HCT116 (cell line): ENCODE measurements at regions not wholly inside any gene's neighbourhood (a gene's known extent, or its start where the extent isn't known, plus 50 kb on each side); places are given as distances from the start of the nearest gene placed in this dataset.

ENCODE experiments used
- ATAC-seq: fragments of 200-7000 bp; cut with Tn5 transposase; 2 replicates; pipeline ENCODE4 v1.9.1; 2020; ENCODE audit warnings: mild to moderate bottlenecking, moderate library complexity
- BruUV-seq: library from RNA; stranded (reverse); fragments of 400-500 nt; replicated peaks from 2 replicates; lab custom pipeline; 2021; lab: Mats Ljungman, UMichigan
- CTCF ChIA-PET: fragments of 300-600 bp; sonication (Branson Sonifier 250); formaldehyde crosslinking; loops from one replicate; lab custom pipeline; 2021; ENCODE audit warnings: antibody characterized with exemption; lab: Charles Lee
- POLR2A ChIA-PET: fragments of 300-600, 350-600 bp; sonication (Branson Sonifier 250); formaldehyde crosslinking; loops from one replicate; lab custom pipeline; 2021; ENCODE audit warnings: antibody characterized with exemption; lab: Charles Lee
- RAD21 ChIA-PET, 2 experiments: fragments of 300-600 bp; sonication (Branson Sonifier 250); formaldehyde crosslinking; loops; one replicate each; lab custom pipeline; 2023; ENCODE audit warnings: low total read pairs in 2 of 2; ENCODE audit not compliant: uncharacterized antibody in 2 of 2, unreplicated experiment in 2 of 2, low non-redundant PET in 1 of 2; lab: Charles Lee
- DNase-seq: peaks from one replicate; pipeline ENCODE4 v3.0.0-alpha.2; 2010; ENCODE audit warnings: low read depth, low spot score
- H2AFZ ChIP-seq: fragments of 200-600 bp; shearing (Covaris generic), sonication (generic); 2 replicates; pipeline ENCODE4 v1.6.1; 2017; ENCODE audit warnings: low read depth, mixed run types, mixed read lengths, antibody characterized with exemption, low read length; ENCODE audit not compliant: poor library complexity, severe bottlenecking
- H3K27ac ChIP-seq: 2 replicates; pipeline ENCODE4 v1.5.1; 2012; ENCODE audit warnings: low read depth, low read length
- H3K27me3 ChIP-seq: fragments of 200-600 bp; sonication (generic); 2 replicates; pipeline ENCODE4 v1.6.1; 2016; ENCODE audit warnings: mixed run types, low read length, mixed read lengths; ENCODE audit not compliant: insufficient read depth
- H3K36me3 ChIP-seq, 2 experiments: fragments of 200-500 bp in 1 of 2; fragments of 200-600 bp in 1 of 2; sonication (Bioruptor generic) in 1 of 2; sonication (generic) in 1 of 2; 2 replicates each; pipeline versions ENCODE4 v1.5.1 to v1.6.1; 2014 to 2016; ENCODE audit warnings: low read length in 2 of 2, inconsistent platforms in 1 of 2, mixed read lengths in 1 of 2, mixed run types in 1 of 2; ENCODE audit not compliant: insufficient read depth in 2 of 2, control insufficient read depth in 1 of 2
- H3K4me1 ChIP-seq, 2 experiments: fragments of 200-600 bp in 1 of 2; sonication (generic) in 1 of 2; 2 replicates each; pipeline versions ENCODE4 v1.5.1 to v1.6.1; 2012 to 2017; ENCODE audit warnings: low read length in 2 of 2, inconsistent platforms in 1 of 2, mild to moderate bottlenecking in 1 of 2, mixed read lengths in 1 of 2, mixed run types in 1 of 2, moderate library complexity in 1 of 2; ENCODE audit not compliant: insufficient read depth in 2 of 2, control insufficient read depth in 1 of 2
- H3K4me2 ChIP-seq: fragments of 200-600 bp; sonication (generic); 2 replicates; pipeline ENCODE4 v1.6.1; 2017; ENCODE audit warnings: mixed run types, low read length, mixed read lengths
- H3K4me3 ChIP-seq, 2 experiments: fragments of 200-600 bp in 1 of 2; sonication (generic) in 1 of 2; replicated peaks in 1 of 2; 2 replicates each; pipeline ENCODE4 v1.5.1; 2011 to 2016; ENCODE audit warnings: low read length in 2 of 2, control low read depth in 1 of 2, low read depth in 1 of 2, mild to moderate bottlenecking in 1 of 2, mixed read lengths in 1 of 2, mixed run types in 1 of 2
- H3K79me2 ChIP-seq: fragments of 200-600 bp; sonication (generic); 2 replicates; pipeline ENCODE4 v1.6.1; 2017; ENCODE audit warnings: mild to moderate bottlenecking, mixed run types, low read length, moderate library complexity, mixed read lengths; ENCODE audit not compliant: insufficient read depth
- H3K9ac ChIP-seq: fragments of 200-600 bp; sonication (generic); 2 replicates; pipeline ENCODE4 v1.6.1; 2016; ENCODE audit warnings: low read length, mixed read lengths
- H3K9me2 ChIP-seq: fragments of 200-600 bp; sonication (generic), shearing (Covaris generic); 2 replicates; pipeline ENCODE4 v1.6.1; 2017; ENCODE audit warnings: mixed run types, mild to moderate bottlenecking, moderate library complexity; ENCODE audit not compliant: insufficient read depth
- H3K9me3 ChIP-seq, 2 experiments: fragments of 200-500 bp in 1 of 2; fragments of 200-600 bp in 1 of 2; sonication (Bioruptor generic) in 1 of 2; sonication (generic) in 1 of 2; 2 replicates each; pipeline ENCODE4 v1.6.1; 2014 to 2017; ENCODE audit warnings: low read length in 2 of 2, mixed read lengths in 2 of 2, inconsistent platforms in 1 of 2, low read depth in 1 of 2, mild to moderate bottlenecking in 1 of 2, mixed run types in 1 of 2, moderate library complexity in 1 of 2; ENCODE audit not compliant: control insufficient read depth in 1 of 2, insufficient read depth in 1 of 2
- H4K20me1 ChIP-seq: fragments of 200-600 bp; sonication (generic), shearing (Covaris generic); 2 replicates; pipeline ENCODE4 v1.6.1; 2017; ENCODE audit warnings: mixed run types, mild to moderate bottlenecking, moderate library complexity; ENCODE audit not compliant: insufficient read depth
- CTCF ChIP-seq, 3 experiments: fragments of 200-600 bp in 1 of 3; sonication (generic) in 1 of 3; IDR thresholded peaks in 2 of 3; conservative IDR thresholded peaks in 1 of 3; 2 replicates each; pipeline ENCODE4 v1.5.1; 2012 to 2017; ENCODE audit warnings: low read depth in 2 of 3, low read length in 2 of 3, antibody characterized with exemption in 1 of 3, borderline replicate concordance in 1 of 3, control low read depth in 1 of 3, mild to moderate bottlenecking in 1 of 3, mixed read lengths in 1 of 3, mixed run types in 1 of 3, moderate library complexity in 1 of 3; ENCODE audit not compliant: insufficient read depth in 1 of 3
- ELF1 ChIP-seq: IDR thresholded peaks from 2 replicates; pipeline ENCODE4 v1.6.1; 2012; ENCODE audit warnings: low read depth, borderline replicate concordance
- EZH2phosphoT487 ChIP-seq: fragments of 200-600 bp; IDR thresholded peaks from 2 replicates; pipeline ENCODE4 v1.6.1; 2018; ENCODE audit warnings: antibody characterized with exemption, borderline replicate concordance
- JUND ChIP-seq: IDR thresholded peaks from 2 replicates; pipeline ENCODE4 v1.6.1; 2012
- MAX ChIP-seq: IDR thresholded peaks from 2 replicates; pipeline ENCODE4 v1.6.1; 2012
- POLR2A ChIP-seq: IDR thresholded peaks from 2 replicates; pipeline ENCODE4 v1.7.0; 2011; ENCODE audit warnings: borderline replicate concordance; ENCODE audit not compliant: insufficient read depth, insufficient read length; ENCODE audit errors: extremely low read depth
- POLR2AphosphoS5 ChIP-seq: IDR thresholded peaks from 2 replicates; pipeline ENCODE4 v1.6.1; 2011; ENCODE audit warnings: mild to moderate bottlenecking, low read depth, low read length, moderate library complexity
- RAD21 ChIP-seq: IDR thresholded peaks from 2 replicates; pipeline ENCODE4 v1.6.1; 2012; ENCODE audit warnings: low read depth, mild to moderate bottlenecking
- REST ChIP-seq: IDR thresholded peaks from 2 replicates; pipeline ENCODE4 v1.6.1; 2012; ENCODE audit warnings: low read depth
- SIN3A ChIP-seq: IDR thresholded peaks from 2 replicates; pipeline ENCODE4 v1.6.1; 2012; ENCODE audit warnings: low read depth
- SP1 ChIP-seq: IDR thresholded peaks from 2 replicates; pipeline ENCODE4 v1.6.1; 2012; ENCODE audit warnings: low read depth
- SRF ChIP-seq: IDR thresholded peaks from 2 replicates; pipeline ENCODE4 v1.6.1; 2012; ENCODE audit warnings: low read depth
- TCF7L2 ChIP-seq: IDR thresholded peaks from 2 replicates; pipeline ENCODE4 v1.7.0; 2011; ENCODE audit warnings: borderline replicate concordance, inconsistent platforms; ENCODE audit not compliant: insufficient read depth, insufficient read length; ENCODE audit errors: extremely low read depth
- YY1 ChIP-seq: IDR thresholded peaks from 2 replicates; pipeline ENCODE4 v1.6.1; 2011; ENCODE audit warnings: low read length, low read depth, moderate library complexity, mild to moderate bottlenecking; ENCODE audit not compliant: insufficient replicate concordance; ENCODE audit errors: extremely low read depth
- ZFX ChIP-seq: fragments of 450-650 bp; IDR thresholded peaks from 2 replicates; pipeline ENCODE4 v1.6.1; 2017
- ZNF274 ChIP-seq: fragments of 200-500 bp; sonication (Bioruptor generic); IDR thresholded peaks from 2 replicates; pipeline ENCODE4 v1.6.1; 2014; ENCODE audit warnings: mild to moderate bottlenecking, low read depth, low read length, inconsistent platforms
- intact Hi-C: fragments of 100-400 bp; cut with micrococcal nuclease; formaldehyde crosslinking; loops from 2 replicates; pipeline ENCODE4 v1.10.0; 2022

- ATAC-seq: no peak
- Histone ChIP-seq H3K4me3 (no peak overlapping the region), H3K27me3 (peaks cover 9% of the 10 kb centered on the region; the same call in 1 of the 2 replicates), H3K9ac (no peak overlapping the region), H3K9me2 (no peaks in the 10 kb centered on the region), H3K4me2 (no peak overlapping the region), H3K36me3 (no peaks in the 10 kb centered on the region), H3K4me1 (no peaks in the 10 kb centered on the region), H4K20me1 (no peaks in the 10 kb centered on the region), H3K9me3 (no peaks in the 10 kb centered on the region), H2AFZ (no peak overlapping the region), H3K27ac (no peak overlapping the region), H3K79me2 (no peaks in the 10 kb centered on the region)
- TF ChIP-seq RAD21: no peak
- TF ChIP-seq TCF7L2: no peak
- no peak for TF ChIP-seq POLR2A
- TF ChIP-seq SRF: no peak
- TF ChIP-seq MAX: no peak
- TF ChIP-seq SP1: no peak
- TF ChIP-seq ZNF274: no peak
- TF ChIP-seq ZFX: no peak
- TF ChIP-seq JUND: no peak
- intact Hi-C loops: no loop called here
- RAD21 ChIA-PET: no interaction called here
- no peak for DNase-seq
- no TSS peak for BruUV-seq
- CTCF ChIA-PET: no interaction called here
- POLR2A ChIA-PET: no interaction called here
Measured at GRCh38 chr2:129404000-129404685, 575.3 kb upstream of the RAB6C start.

GRCh38 chr2:129408570-129408969, 570.9 kb upstream of the RAB6C start:
- intact Hi-C loops: no loop called here
- no peak for ATAC-seq
- H2AFZ ChIP-seq: no peak overlapping the region
- no TSS peak for BruUV-seq
- H3K4me3 ChIP-seq: no peak overlapping the region
- RAD21 ChIA-PET: no interaction called here
- H3K9me3 ChIP-seq: no peaks in the 10 kb centered on the region
- H3K9me2 ChIP-seq: no peaks in the 10 kb centered on the region
- H3K27me3 ChIP-seq: no peaks in the 10 kb centered on the region; the same call in 1 of the 2 replicates
- no peaks in the 10 kb centered on the region for H3K4me1 ChIP-seq
- H3K9ac ChIP-seq: no peak overlapping the region
- no peak overlapping the region for H3K27ac ChIP-seq
- CTCF ChIA-PET: no interaction called here
- H4K20me1 ChIP-seq: no peaks in the 10 kb centered on the region
- no peak overlapping the region for H3K4me2 ChIP-seq
- no peaks in the 10 kb centered on the region for H3K79me2 ChIP-seq
- no peak for DNase-seq
- POLR2A ChIA-PET: no interaction called here
- no peaks in the 10 kb centered on the region for H3K36me3 ChIP-seq
- no peak for TF ChIP-seq REST
- no peak for TF ChIP-seq ELF1
- TF ChIP-seq POLR2AphosphoS5: no peak
- TF ChIP-seq CTCF (IDR thresholded peaks at IDR 0.05 in 2 of 3, conservative IDR thresholded peaks at IDR 0.05 in 1 of 3; ENCODE audit: borderline replicate concordance in 1 of 3, insufficient read depth in 1 of 3, low read depth in 2 of 3, low read length in 2 of 3): no peak
- no peak for TF ChIP-seq EZH2phosphoT487
- TF ChIP-seq RAD21: no peak
- no peak for TF ChIP-seq SIN3A
- TF ChIP-seq TCF7L2: no peak
- TF ChIP-seq YY1: no peak
